GM23338 (cell line): ENCODE measurements at regions not wholly inside any gene's neighbourhood (a gene's known extent, or its start where the extent isn't known, plus 50 kb on each side); places are given as distances from the start of the nearest gene placed in this dataset.

Source experiments
- CREB1 ChIP-seq: fragments of 250-450 bp; sonication (Bioruptor Pico); IDR thresholded peaks from 2 replicates; pipeline ENCODE4 v1.5.0; 2020; ENCODE audit warnings: low read depth, mild to moderate bottlenecking, moderate library complexity
- CTCF ChIP-seq, 2 experiments: fragments of 200-600 bp in 1 of 2; sonication (generic) in 1 of 2; conservative IDR thresholded peaks; 2 replicates each; pipeline versions ENCODE4 v1.5.1 to v1.6.1; 2016 to 2017; ENCODE audit warnings: antibody characterized with exemption in 2 of 2, low read depth in 2 of 2, mild to moderate bottlenecking in 2 of 2, moderate library complexity in 1 of 2
- ETS1 ChIP-seq: IDR thresholded peaks from 2 replicates; pipeline ENCODE4 v1.6.1; 2016; ENCODE audit warnings: antibody characterized with exemption
- EZH2 ChIP-seq: fragments of 200-600 bp; sonication (generic); IDR thresholded peaks from one replicate; pipeline ENCODE4 v1.8.0; 2017; ENCODE audit warnings: antibody characterized with exemption, mild to moderate bottlenecking, low read depth; ENCODE audit not compliant: unreplicated experiment
- EZH2phosphoT487 ChIP-seq: fragments of 200-600 bp; sonication (generic); IDR thresholded peaks from one replicate; pipeline ENCODE4 v1.8.1; 2018; ENCODE audit warnings: antibody characterized with exemption; ENCODE audit not compliant: unreplicated experiment
- JUNB ChIP-seq: IDR thresholded peaks from one replicate; pipeline ENCODE4 v1.6.1; 2016; ENCODE audit warnings: antibody characterized with exemption; ENCODE audit not compliant: unreplicated experiment
- NANOG ChIP-seq: IDR thresholded peaks from 2 replicates; pipeline ENCODE4 v1.6.1; 2016; ENCODE audit warnings: antibody characterized with exemption, borderline replicate concordance
- POLR2AphosphoS5 ChIP-seq: IDR thresholded peaks from 2 replicates; pipeline ENCODE4 v1.6.1; 2016; ENCODE audit warnings: antibody characterized with exemption, low read depth
- REST ChIP-seq: IDR thresholded peaks from one replicate; pipeline ENCODE4 v1.6.1; 2018; ENCODE audit warnings: antibody characterized with exemption; ENCODE audit not compliant: unreplicated experiment
- STAT1 ChIP-seq: IDR thresholded peaks from one replicate; pipeline ENCODE4 v1.6.1; 2016; ENCODE audit warnings: antibody characterized with exemption; ENCODE audit not compliant: unreplicated experiment
- ZNF331 ChIP-seq: fragments of 250-450 bp; sonication (Bioruptor Pico); IDR thresholded peaks from 2 replicates; pipeline ENCODE4 v1.5.0; 2020; ENCODE audit warnings: low read depth, mild to moderate bottlenecking, moderate library complexity
- ZNF462 ChIP-seq: fragments of 250-450 bp; sonication (Bioruptor Pico); IDR thresholded peaks from 2 replicates; pipeline ENCODE4 v1.5.0; 2020; ENCODE audit warnings: mild to moderate bottlenecking, moderate library complexity

GRCh38 chr13:38563739-38564138 is 123.1 kb upstream of the FREM2 start:
- TF ChIP-seq POLR2AphosphoS5 = no peak
- TF ChIP-seq CTCF (conservative IDR thresholded peaks at IDR 0.05; ENCODE audit: low read depth in 2 of 2) = no peak
- TF ChIP-seq NANOG = no peak
- no peak for TF ChIP-seq ZNF331
- no peak for TF ChIP-seq EZH2phosphoT487
- TF ChIP-seq REST = no peak
- no peak for TF ChIP-seq EZH2
- TF ChIP-seq ZNF462 (CRISPR knock-in tag) = no peak
- no peak for TF ChIP-seq CREB1
- TF ChIP-seq ETS1 = no peak
- TF ChIP-seq JUNB = no peak
- TF ChIP-seq STAT1 = no peak
